ENCODE measurements at regions not wholly inside any gene's neighbourhood (a gene's known extent, or its start where the extent isn't known, plus 50 kb on each side); places are given as distances from the start of the nearest gene placed in this dataset.

DNA sequence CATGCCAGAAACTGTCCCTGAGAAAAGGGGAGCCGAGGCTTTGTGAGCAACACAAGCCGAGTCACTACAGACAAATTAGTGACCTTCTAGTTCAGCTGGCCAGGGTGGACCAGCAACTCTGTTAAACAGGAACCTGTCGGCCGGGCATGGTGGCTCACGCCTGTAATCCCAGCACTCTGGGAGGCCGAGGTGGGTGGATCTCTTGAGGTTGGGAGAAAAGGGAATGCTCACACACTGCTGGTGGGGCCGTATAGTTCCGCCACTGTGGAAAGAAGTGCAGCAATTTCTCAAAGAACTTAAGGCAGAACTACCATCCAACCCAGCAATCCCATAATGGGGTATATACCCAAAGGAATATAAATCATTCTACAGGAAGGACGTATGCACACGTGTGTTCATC is 67.8 kb downstream of the C16orf95 start:
- H3K9me3 Mint-ChIP-seq: no peaks in the 10 kb centered on the region
- H3K36me3 Mint-ChIP-seq (ENCODE audit: insufficient read depth): no peaks in the 10 kb centered on the region
- H3K27ac Mint-ChIP-seq (ENCODE audit: low read depth): no peak overlapping the region
- DNase-seq (ENCODE audit: low spot score in 2 of 2) (no peak), ATAC-seq (replicated peaks; ENCODE audit: extremely low read depth, poor library complexity, severe bottlenecking) (no peak)
- H3K4me3 Mint-ChIP-seq: no peak overlapping the region
- no peaks in the 10 kb centered on the region for H3K4me1 Mint-ChIP-seq
- H3K27me3 Mint-ChIP-seq: peaks cover 21% of the 10 kb centered on the region

DNA sequence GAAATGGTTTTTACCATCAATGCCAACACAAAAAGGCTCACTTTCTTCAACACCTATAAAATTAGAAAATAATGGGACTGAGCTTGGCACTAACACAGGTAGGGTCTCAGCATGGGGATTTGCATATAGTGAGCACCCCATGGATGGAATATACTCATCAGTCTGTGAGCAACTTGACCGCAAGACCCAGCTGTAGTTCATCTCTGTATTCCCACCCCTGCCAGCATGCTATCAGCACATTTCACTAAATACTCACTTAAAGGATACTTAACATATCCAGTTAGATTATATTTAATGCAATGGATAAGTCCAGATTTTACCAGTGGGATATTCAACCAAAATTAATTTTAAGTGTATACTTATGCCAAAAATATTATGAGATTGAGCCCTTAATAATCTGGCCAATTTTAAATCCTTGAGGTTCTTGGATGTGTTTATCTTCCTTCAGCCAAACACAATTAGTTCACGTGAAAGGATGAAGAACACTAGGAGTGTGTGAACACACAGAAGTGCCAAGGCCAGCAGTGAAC is 66.7 kb downstream of the C16orf95 start:
- Mint-ChIP-seq H3K4me3 (no peak overlapping the region), H3K9me3 (no peaks in the 10 kb centered on the region), H3K27ac (ENCODE audit: low read depth) (no peak overlapping the region), H3K4me1 (no peaks in the 10 kb centered on the region), H3K27me3 (peaks cover 12% of the 10 kb centered on the region), H3K36me3 (ENCODE audit: insufficient read depth) (no peaks in the 10 kb centered on the region)
- no peak for DNase-seq (ENCODE audit: low spot score in 2 of 2)
- ATAC-seq (replicated peaks; ENCODE audit: extremely low read depth, poor library complexity, severe bottlenecking): no peak

DNA sequence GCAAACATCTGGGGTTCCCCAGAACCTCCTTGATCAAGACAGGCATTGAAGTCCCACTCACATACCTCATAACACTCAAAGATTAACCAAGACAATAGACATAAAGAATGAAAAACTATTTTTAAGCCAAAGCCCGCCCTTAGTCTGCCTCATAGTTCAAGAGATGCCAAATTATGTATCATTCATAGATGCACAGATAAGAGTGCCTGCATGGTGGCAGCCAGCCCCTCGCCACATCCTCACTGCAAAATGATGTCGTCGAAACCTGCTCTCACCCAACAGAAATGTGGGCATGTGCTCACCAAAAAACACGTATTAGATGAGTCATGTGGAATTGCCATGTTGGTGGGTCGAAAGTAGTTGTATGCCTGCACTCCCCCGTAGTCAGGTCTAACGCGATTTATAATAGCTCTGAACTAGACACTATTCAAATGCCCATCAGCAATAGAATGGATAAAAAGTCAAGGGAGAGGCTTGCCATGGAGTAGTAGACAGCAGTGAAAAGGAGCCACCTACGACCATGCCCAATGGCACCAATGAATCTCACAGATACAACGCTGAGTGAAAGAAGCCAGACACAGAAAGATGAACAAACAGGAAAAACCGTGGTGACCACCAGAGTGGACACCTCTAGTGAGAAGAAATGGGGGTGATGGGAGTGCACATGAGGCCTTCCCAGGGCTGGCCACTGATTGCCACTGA is 64.8 kb downstream of the C16orf95 start:
- peaks cover 2% of the 10 kb centered on the region for H3K27me3 Mint-ChIP-seq
- H3K4me3 Mint-ChIP-seq: no peak overlapping the region
- ATAC-seq (replicated peaks; ENCODE audit: extremely low read depth, poor library complexity, severe bottlenecking): no peak
- peaks cover 2% of the 10 kb centered on the region for H3K36me3 Mint-ChIP-seq (ENCODE audit: insufficient read depth)
- no peaks in the 10 kb centered on the region for H3K9me3 Mint-ChIP-seq
- no peaks in the 10 kb centered on the region for H3K4me1 Mint-ChIP-seq
- H3K27ac Mint-ChIP-seq (ENCODE audit: low read depth): no peak overlapping the region
- DNase-seq (ENCODE audit: low spot score in 2 of 2): no peak
